ENCODE measurements at regions not wholly inside any gene's neighbourhood (a gene's known extent, or its start where the extent isn't known, plus 50 kb on each side); places are given as distances from the start of the nearest gene placed in this dataset.

GRCh38 chr12:84704856-84705255, 207.7 kb downstream of the SLC6A15 start:
- H3K9me3 Mint-ChIP-seq (ENCODE audit: unreplicated experiment) = no peaks in the 10 kb centered on the region
- H3K4me3 Mint-ChIP-seq (ENCODE audit: unreplicated experiment) = no peak overlapping the region
- H3K36me3 Mint-ChIP-seq (ENCODE audit: unreplicated experiment) = no peaks in the 10 kb centered on the region
- DNase-seq = no peak
- no peak overlapping the region for H3K27ac Mint-ChIP-seq (ENCODE audit: unreplicated experiment)
- no peak for TF ChIP-seq CTCF (IDR thresholded peaks at IDR 0.05; ENCODE audit: partially characterized antibody, unreplicated experiment)
- no peaks in the 10 kb centered on the region for H3K27me3 Mint-ChIP-seq (ENCODE audit: unreplicated experiment)
- H3K4me1 Mint-ChIP-seq (ENCODE audit: low read depth, unreplicated experiment) = no peaks in the 10 kb centered on the region

- Mint-ChIP-seq H3K4me1 (ENCODE audit: low read depth, unreplicated experiment) (peaks cover under 1% of the 10 kb centered on the region), H3K9me3 (ENCODE audit: unreplicated experiment) (no peaks in the 10 kb centered on the region), H3K4me3 (ENCODE audit: unreplicated experiment) (no peak overlapping the region), H3K27ac (ENCODE audit: unreplicated experiment) (no peak overlapping the region), H3K36me3 (ENCODE audit: unreplicated experiment) (no peaks in the 10 kb centered on the region), H3K27me3 (ENCODE audit: unreplicated experiment) (no peaks in the 10 kb centered on the region)
- no peak for TF ChIP-seq CTCF (IDR thresholded peaks at IDR 0.05; ENCODE audit: partially characterized antibody, unreplicated experiment)
- no peak for DNase-seq
These were observed 210.6 kb downstream of the SLC6A15 start for GRCh38 chr12:84702001-84702400.

- Mint-ChIP-seq H3K4me3 (ENCODE audit: unreplicated experiment) (no peak overlapping the region), H3K9me3 (ENCODE audit: unreplicated experiment) (no peaks in the 10 kb centered on the region), H3K4me1 (ENCODE audit: low read depth, unreplicated experiment) (peaks cover 3% of the 10 kb centered on the region), H3K27ac (ENCODE audit: unreplicated experiment) (no peak overlapping the region), H3K27me3 (ENCODE audit: unreplicated experiment) (no peaks in the 10 kb centered on the region), H3K36me3 (ENCODE audit: unreplicated experiment) (no peaks in the 10 kb centered on the region)
- DNase-seq = no peak
- TF ChIP-seq CTCF (IDR thresholded peaks at IDR 0.05; ENCODE audit: partially characterized antibody, unreplicated experiment) = no peak
These were observed 211.6 kb downstream of the SLC6A15 start for GRCh38 chr12:84701041-84701440.

GRCh38 chr12:84698576-84699333, 213.8 kb downstream of the SLC6A15 start:
- Mint-ChIP-seq H3K4me3 (ENCODE audit: unreplicated experiment) (no peak overlapping the region), H3K27me3 (ENCODE audit: unreplicated experiment) (no peaks in the 10 kb centered on the region), H3K9me3 (ENCODE audit: unreplicated experiment) (no peaks in the 10 kb centered on the region), H3K4me1 (ENCODE audit: low read depth, unreplicated experiment) (peaks cover 6% of the 10 kb centered on the region), H3K27ac (ENCODE audit: unreplicated experiment) (no peak overlapping the region), H3K36me3 (ENCODE audit: unreplicated experiment) (no peaks in the 10 kb centered on the region)
- DNase-seq = no peak
- no peak for TF ChIP-seq CTCF (IDR thresholded peaks at IDR 0.05; ENCODE audit: partially characterized antibody, unreplicated experiment)

- Mint-ChIP-seq H3K27ac (ENCODE audit: unreplicated experiment) (no peak overlapping the region), H3K4me3 (ENCODE audit: unreplicated experiment) (no peak overlapping the region), H3K9me3 (ENCODE audit: unreplicated experiment) (no peaks in the 10 kb centered on the region), H3K36me3 (ENCODE audit: unreplicated experiment) (no peaks in the 10 kb centered on the region), H3K27me3 (ENCODE audit: unreplicated experiment) (no peaks in the 10 kb centered on the region), H3K4me1 (ENCODE audit: low read depth, unreplicated experiment) (peaks cover 6% of the 10 kb centered on the region)
- DNase-seq = no peak
- no peak for TF ChIP-seq CTCF (IDR thresholded peaks at IDR 0.05; ENCODE audit: partially characterized antibody, unreplicated experiment)
These were observed 215.6 kb downstream of the SLC6A15 start for GRCh38 chr12:84696908-84697540.

Measured in glutamatergic neuron (in vitro differentiated cells).